NCI-H146 treated with DMSO at 0.1 percent for 48 hours (cell line): ENCODE measurements at regions not wholly inside any gene's neighbourhood (a gene's known extent, or its start where the extent isn't known, plus 50 kb on each side); places are given as distances from the start of the nearest gene placed in this dataset.

Source experiments
- DNase-seq: peaks from one replicate; lab custom pipeline; 2025; ENCODE audit not compliant: unreplicated experiment; lab: John Stamatoyannopoulos, UW

DNA sequence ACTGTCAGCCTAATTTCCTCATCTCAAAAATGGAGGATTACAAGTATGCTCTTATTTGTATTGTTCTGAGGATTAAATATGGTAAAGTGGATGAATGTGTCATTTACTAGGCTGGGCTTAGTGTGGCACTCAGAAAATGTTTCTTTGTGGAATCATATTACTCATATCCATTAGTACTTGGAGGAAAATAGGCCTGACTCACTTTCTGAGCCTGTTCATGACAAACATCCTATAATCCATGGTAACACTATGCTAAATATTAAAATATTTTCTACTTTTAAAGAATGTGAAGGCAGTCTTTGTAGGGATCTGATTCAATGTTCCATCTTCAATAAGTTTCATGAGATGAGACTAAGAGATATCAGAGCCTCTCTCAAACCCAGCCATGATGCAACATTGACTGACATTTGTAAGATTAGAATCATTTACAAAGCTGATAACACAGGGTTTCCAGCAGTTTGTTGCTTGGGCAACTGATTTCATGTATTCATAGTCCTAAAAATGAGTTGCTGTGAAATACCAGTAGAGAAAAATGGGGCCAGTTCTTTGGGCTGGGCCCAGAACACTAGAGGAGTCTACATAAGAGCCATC lies 1048.5 kb downstream of the NTRK3 start:
- DNase-seq = no peak

GRCh38 chr15:87207251-87207650 lies 1049.3 kb downstream of the NTRK3 start:
- no peak for DNase-seq

DNA sequence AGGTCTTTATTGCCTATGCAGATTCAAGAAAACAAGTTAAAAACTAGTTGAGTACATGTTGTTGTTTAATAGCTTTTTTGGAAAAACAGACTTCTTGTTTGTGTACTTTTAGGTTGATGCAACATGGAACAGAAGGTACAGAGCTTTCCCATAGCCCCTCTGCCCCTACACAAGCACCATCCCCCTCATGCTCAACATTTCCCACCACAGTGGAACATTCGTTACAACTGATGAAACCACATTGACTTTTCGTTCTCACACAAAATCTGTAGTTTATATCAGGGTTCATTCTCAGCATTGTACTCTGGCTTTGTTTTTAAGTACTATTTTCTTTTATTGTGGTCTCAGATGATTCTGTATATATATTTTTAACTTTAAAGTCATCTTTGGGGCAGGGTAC lies 1054.6 kb downstream of the NTRK3 start:
- DNase-seq = no peak

DNA sequence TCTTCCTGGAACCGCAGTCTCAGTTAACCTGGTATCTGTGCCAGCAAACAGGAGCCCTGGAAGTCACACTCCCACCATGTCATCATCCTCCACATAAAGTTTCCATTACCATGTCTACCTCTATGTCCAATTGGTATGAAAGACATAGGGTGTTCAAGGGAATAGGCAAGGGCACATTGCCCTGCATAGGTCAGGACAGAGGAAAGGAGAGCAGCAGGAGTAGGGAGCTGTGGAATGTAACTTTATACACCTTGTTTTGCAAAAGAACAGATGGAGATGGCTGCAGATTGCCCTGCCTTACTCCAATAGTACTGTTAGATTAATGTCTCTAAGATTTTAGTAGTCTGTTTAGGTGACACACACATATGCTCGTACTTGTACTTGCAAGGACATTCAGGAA lies 1056.4 kb downstream of the NTRK3 start:
- no peak for DNase-seq

- no peak for DNase-seq
Measured at GRCh38 chr15:87197981-87198380, 1058.6 kb downstream of the NTRK3 start.

DNA sequence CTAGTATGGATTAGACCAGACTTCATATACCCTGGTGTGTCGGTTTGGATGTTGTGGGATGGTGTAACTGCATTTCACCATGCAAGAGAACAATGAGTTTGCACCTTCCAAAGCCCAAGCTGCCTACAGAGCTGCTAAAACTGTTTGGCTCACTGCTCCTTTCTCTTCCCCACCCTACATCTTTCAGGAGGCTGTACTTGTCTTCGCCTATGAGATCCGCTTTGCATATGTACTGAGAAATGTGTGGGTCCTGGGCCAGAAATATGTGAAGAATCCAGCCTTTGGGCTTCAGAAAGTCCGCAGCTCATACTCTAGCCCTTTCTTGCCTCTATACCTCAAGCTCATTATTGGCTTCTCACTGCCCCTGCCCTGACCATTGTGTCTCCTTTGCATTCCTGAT lies 1060.0 kb downstream of the NTRK3 start:
- no peak for DNase-seq

DNA sequence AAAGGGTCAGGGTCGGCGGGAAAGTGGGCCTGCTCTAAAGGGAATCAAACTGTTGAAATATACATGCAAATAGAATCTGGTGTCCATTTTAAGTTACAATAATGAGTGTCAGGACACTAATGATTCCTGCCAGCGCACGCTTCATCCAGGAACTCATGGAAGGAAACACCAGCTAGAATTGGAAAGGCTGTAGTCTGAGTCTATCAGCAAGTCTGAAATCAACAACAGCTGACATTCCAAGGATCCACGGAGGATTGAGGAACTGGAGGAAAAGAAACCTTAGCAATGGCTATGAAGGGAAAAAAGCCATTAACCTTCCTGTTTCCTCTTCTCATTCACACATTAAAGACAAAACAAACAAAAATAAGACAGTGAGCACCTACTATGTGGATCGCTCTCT lies 1063.1 kb downstream of the NTRK3 start:
- DNase-seq = no peak

GRCh38 chr15:87167706-87168105 lies 1088.0 kb downstream of the AGBL1 start:
- no peak for DNase-seq

- DNase-seq = no peak
Measured at GRCh38 chr15:87167055-87167454, 1087.4 kb downstream of the AGBL1 start.

GRCh38 chr15:87155771-87156170 lies 1076.1 kb downstream of the AGBL1 start:
- no peak for DNase-seq

DNA sequence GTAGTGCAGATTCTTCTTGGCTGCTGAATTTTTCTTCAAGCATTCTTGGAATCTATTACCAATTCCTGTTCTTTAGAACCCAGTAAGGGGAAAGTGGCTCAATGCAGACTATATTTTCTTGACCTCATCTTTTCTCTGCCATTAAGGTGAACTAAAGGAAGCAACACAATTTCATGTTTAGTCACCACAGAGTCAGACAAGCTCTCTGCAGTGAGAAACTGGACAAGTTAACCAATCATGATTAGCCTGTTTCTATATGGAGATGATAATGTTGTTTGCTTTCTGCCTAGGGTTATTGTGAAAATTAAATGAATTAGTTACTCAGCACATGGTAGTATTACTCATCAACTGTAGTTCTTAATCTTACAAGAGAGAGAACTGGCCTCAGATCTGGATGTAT lies 1075.1 kb downstream of the AGBL1 start:
- no peak for DNase-seq

GRCh38 chr15:87151202-87151748 lies 1071.6 kb downstream of the AGBL1 start:
- DNase-seq = no peak

DNA sequence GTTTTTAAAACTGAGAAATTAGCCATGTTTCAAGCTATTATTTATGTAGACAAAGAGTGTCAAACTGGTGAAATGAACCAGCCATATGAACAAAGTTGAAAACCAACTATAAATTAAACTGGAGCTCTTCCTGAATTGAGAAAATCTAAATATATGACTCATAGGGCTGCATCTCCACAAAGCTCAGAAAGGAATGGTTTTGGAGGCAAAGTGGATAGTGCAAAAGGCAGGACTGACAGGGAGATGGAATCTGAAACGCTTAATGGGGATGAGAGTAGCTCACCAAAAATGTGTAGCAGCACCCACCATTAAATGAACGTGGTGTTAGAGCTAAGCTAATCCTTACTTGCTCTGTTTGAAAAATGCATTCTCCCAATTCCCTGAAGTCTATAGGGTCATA lies 1066.0 kb downstream of the AGBL1 start:
- no peak for DNase-seq

- DNase-seq = no peak
Measured at GRCh38 chr15:87144775-87145174, 1065.1 kb downstream of the AGBL1 start.

DNA sequence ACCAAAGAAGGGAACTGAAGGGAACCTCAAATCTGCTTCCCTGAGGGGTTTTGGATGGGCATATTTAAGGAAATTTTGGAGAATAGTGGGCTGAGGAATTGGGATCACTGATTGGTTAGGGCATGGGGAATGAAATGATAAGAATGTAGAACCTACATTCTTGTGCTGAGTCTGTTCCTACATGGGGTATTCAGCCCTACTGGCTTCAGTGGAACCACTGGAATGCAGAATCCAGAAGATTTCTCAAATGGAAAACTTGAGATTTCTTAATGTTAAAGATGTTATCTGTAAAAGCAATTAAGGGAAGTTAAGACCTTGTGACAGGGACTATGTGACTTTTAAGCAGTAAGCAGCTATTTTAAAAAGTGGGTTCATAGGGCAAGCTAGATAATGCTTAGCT lies 1062.4 kb downstream of the AGBL1 start:
- DNase-seq = no peak

DNA sequence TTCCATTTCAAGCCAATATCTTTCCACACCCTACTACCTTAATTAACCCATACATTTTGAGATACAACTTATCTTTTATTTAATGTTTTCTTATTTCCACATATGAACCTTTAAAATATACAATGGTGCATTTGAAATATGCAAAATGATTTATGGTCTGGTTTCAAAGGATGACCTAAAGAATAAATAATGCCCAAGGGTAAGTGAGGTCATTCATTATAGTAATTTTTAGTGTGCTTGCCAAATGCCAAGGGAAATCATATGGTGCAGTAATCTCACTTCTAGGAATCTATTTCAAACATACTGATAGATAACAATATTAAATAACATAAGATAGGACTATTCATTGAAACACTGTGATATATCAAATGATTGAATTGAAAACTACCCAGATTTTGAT lies 1055.4 kb downstream of the AGBL1 start:
- no peak for DNase-seq

- no peak for DNase-seq
Measured at GRCh38 chr15:87133704-87134103, 1054.0 kb downstream of the AGBL1 start.

DNA sequence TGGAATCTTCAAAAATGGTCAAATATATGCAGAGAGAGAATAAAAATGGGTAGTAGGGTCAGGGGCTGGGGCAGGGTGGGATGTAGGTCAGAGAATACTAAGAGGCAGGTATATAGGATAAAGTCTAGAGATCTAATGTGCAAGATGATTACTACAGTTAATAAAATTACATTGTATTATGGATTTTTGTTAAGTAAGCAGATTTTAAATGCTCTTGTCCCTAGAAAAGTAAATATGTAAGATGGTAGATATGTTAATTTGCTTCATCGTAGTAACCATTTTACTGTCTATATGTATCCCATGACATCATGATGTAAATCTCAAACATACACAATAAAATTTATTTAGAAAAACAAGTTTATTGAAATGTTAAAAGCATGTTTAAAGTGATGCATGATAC lies 1051.4 kb downstream of the AGBL1 start:
- no peak for DNase-seq

GRCh38 chr15:87129916-87130315 lies 1050.2 kb downstream of the AGBL1 start:
- no peak for DNase-seq

DNA sequence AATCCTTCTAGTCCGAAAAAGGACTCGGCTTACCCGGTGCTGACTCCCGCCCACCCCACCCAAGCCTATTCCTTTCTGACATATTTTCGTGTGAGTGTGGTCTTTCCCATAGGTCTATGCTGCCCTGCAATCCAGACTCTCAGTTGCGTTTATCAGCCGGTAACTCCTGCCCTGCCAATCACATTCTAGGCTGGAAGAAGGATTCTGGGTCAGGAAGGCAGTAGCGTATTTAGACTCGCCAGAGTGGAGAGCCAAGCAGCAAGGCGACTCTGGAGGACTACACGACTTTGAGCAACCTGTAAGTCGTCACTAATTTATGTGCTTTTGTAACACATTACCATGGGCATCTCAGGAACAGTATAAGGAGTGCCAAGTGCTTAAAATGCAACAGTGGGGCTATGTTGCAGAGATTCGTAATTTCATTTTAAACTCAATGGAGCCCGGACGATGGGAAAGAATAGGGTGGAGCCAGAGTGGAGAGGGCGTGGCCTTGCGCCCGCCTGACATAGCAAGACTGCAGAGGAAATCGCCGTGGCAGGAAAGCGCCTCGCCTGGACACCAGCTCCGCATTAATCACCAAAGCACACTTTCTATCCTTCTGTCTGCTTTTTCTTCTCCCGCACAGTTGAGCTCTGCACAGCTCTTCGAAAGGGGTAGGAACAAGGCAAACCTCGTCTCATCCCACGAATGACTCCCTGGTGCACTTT lies 1044.2 kb downstream of the AGBL1 start:
- DNase-seq = peak; percentile 6

DNA sequence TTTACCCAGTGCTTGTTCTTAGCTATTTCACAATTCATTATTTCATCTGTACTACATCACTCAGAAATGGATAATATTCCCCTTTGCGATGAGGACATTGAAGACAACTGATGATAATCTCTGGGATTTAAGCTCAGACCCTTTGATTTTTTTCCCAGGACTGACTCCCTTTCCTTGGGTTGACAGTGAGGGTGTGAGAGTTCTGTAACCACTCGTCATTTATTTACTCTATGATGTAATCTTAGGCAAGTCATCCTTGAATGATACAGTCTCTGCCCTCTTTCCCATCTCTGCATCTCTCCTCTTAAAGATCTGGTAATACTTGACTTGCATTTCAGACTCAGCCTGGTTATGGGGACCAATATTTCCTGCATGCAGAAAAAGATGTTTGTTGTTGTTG lies 1041.7 kb downstream of the AGBL1 start:
- no peak for DNase-seq

DNA sequence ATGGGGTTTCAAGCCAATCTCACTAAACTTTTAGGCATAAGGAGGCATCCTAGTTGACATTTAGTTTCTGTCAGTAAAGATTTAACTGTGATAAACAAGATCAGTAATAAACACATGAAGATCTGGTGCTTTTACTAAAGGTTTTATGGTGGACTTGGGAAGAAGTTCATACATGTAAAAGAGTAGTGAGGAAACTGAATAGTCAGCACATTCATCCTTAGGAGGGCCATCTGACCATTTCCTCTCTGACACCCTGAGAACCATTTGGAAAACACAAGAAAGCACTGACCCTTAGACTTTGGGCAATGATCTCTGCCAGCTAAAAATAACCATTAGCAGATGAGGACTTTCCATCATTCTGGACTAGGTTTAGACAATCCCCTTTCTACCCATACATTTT lies 1040.9 kb downstream of the AGBL1 start:
- no peak for DNase-seq

DNA sequence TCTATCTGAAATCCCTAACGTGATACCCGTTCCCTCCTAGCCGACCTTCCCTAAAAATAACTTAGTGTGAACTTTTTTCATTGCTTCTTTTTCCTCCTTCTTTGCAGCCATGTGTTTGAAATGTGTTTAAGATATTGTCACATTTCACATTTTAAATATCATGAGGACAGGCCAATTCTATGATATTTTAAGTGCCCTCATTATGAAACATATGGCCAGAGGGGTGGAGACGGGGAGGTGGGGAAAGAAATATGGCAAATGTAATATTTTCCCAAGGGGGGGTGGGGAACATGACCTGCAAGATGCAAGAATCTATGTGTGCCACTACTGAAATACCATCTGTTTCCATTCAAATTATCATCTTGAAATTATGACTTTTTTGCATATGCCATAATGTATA lies 1039.2 kb downstream of the AGBL1 start:
- DNase-seq = no peak
